DMS53 (cell line): ENCODE measurements at regions not wholly inside any gene's neighbourhood (a gene's known extent, or its start where the extent isn't known, plus 50 kb on each side); places are given as distances from the start of the nearest gene placed in this dataset.

Experiments
- DNase-seq: peaks from one replicate; lab custom pipeline; 2025; lab: John Stamatoyannopoulos, UW

GRCh38 chr10:123526356-123527064 is 139.6 kb upstream of the GPR26 start:
- DNase-seq: no peak

GRCh38 chr10:123527151-123527550 is 139.0 kb upstream of the GPR26 start:
- no peak for DNase-seq

GRCh38 chr10:123529146-123529760 is 136.9 kb upstream of the GPR26 start:
- no peak for DNase-seq

- no peak for DNase-seq
Measured at GRCh38 chr10:123530166-123530870, 135.8 kb upstream of the GPR26 start.

- DNase-seq: no peak
Measured at GRCh38 chr10:123535386-123535785, 130.8 kb upstream of the GPR26 start.

- DNase-seq: no peak
Measured at GRCh38 chr10:123536176-123536845, 129.8 kb upstream of the GPR26 start.

- DNase-seq: no peak
Measured at GRCh38 chr10:123537188-123537961, 128.8 kb upstream of the GPR26 start.

GRCh38 chr10:123538401-123539320 is 127.5 kb upstream of the GPR26 start:
- no peak for DNase-seq

- no peak for DNase-seq
Measured at GRCh38 chr10:123544986-123545385, 121.2 kb upstream of the GPR26 start.

- no peak for DNase-seq
Measured at GRCh38 chr10:123548770-123549169, 117.4 kb upstream of the GPR26 start.

- DNase-seq: no peak
Measured at GRCh38 chr10:123549761-123550454, 116.2 kb upstream of the GPR26 start.

GRCh38 chr10:123550675-123551096 is 115.5 kb upstream of the GPR26 start:
- DNase-seq: no peak

GRCh38 chr10:123551259-123551658 is 114.9 kb upstream of the GPR26 start:
- DNase-seq: no peak

- DNase-seq: no peak
Measured at GRCh38 chr10:123552760-123553554, 113.2 kb upstream of the GPR26 start.

GRCh38 chr10:123553810-123554430 is 112.2 kb upstream of the GPR26 start:
- no peak for DNase-seq

- DNase-seq: no peak
Measured at GRCh38 chr10:123554656-123555055, 111.5 kb upstream of the GPR26 start.

GRCh38 chr10:123555616-123556015 is 110.5 kb upstream of the GPR26 start:
- no peak for DNase-seq

GRCh38 chr10:123556049-123556448 is 110.1 kb upstream of the GPR26 start:
- DNase-seq: no peak

- DNase-seq: no peak
Measured at GRCh38 chr10:123556736-123557135, 109.4 kb upstream of the GPR26 start.
